Esophagus squamous epithelium (tissue), 4 donors: ENCODE measurements at regions not wholly inside any gene's neighbourhood (a gene's known extent, or its start where the extent isn't known, plus 50 kb on each side); places are given as distances from the start of the nearest gene placed in this dataset.

Experiments
- POLR2A ChIP-seq, 4 donors: fragments of 450-650 bp; IDR thresholded peaks; one replicate each; pipeline ENCODE4 v1.6.1; 2017; ENCODE audit warnings: antibody characterized with exemption in 4 of 4, mild to moderate bottlenecking in 4 of 4, moderate library complexity in 3 of 4
- TF ChIP-seq, protein P1 (sequence below), 6 experiments: fragments of 450-650 bp in 4 of 6; fragments of 200-600 bp in 2 of 6; sonication (generic) in 2 of 6; IDR thresholded peaks; one replicate each; pipeline ENCODE4 v1.5.1; 2016 to 2019; ENCODE audit warnings: antibody characterized with exemption in 6 of 6, mild to moderate bottlenecking in 4 of 6, moderate library complexity in 4 of 6

DNA sequence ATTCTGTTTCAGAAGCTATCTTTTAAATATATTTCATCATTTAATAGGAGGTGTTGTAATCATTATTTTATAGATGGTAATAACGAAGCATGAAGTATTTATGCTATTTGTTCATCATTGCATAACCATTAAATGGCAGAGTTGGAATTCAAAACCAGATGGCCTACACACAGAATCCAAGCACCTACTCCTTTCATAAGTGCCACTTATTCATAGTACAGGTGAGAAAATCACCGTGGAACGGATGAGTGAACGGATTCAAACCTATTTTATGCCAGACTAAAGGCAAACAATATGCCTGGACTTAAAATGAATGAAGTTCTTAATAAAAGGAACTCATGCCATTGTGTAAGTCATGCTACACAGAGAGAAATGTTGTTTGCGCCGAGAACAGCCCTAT is 397.9 kb upstream of the ADGRB3 start:
- TF ChIP-seq, protein P1, sequence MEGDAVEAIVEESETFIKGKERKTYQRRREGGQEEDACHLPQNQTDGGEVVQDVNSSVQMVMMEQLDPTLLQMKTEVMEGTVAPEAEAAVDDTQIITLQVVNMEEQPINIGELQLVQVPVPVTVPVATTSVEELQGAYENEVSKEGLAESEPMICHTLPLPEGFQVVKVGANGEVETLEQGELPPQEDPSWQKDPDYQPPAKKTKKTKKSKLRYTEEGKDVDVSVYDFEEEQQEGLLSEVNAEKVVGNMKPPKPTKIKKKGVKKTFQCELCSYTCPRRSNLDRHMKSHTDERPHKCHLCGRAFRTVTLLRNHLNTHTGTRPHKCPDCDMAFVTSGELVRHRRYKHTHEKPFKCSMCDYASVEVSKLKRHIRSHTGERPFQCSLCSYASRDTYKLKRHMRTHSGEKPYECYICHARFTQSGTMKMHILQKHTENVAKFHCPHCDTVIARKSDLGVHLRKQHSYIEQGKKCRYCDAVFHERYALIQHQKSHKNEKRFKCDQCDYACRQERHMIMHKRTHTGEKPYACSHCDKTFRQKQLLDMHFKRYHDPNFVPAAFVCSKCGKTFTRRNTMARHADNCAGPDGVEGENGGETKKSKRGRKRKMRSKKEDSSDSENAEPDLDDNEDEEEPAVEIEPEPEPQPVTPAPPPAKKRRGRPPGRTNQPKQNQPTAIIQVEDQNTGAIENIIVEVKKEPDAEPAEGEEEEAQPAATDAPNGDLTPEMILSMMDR (IDR thresholded peaks at IDR 0.05) = no peak
- TF ChIP-seq POLR2A (IDR thresholded peaks at IDR 0.05) = no peak
